AG09319 (cell line): ENCODE measurements at regions not wholly inside any gene's neighbourhood (a gene's known extent, or its start where the extent isn't known, plus 50 kb on each side); places are given as distances from the start of the nearest gene placed in this dataset.

ENCODE experiments used
- DNase-seq: peaks from one replicate; pipeline ENCODE4 v3.0.0-alpha.2; 2010; ENCODE audit warnings: low read depth; ENCODE audit errors: extremely low read depth
- CTCF ChIP-seq: IDR thresholded peaks from 2 replicates; pipeline ENCODE4 v1.5.1; 2011; ENCODE audit warnings: low read depth, mild to moderate bottlenecking, inconsistent platforms, low read length, moderate library complexity

GRCh38 chr2:195606179-195606578, 50.8 kb upstream of the SLC39A10 start:
- DNase-seq: no peak
- no peak for TF ChIP-seq CTCF

GRCh38 chr2:195604706-195605105, 52.3 kb upstream of the SLC39A10 start:
- TF ChIP-seq CTCF: no peak

GRCh38 chr2:195603998-195604397, 53.0 kb upstream of the SLC39A10 start:
- TF ChIP-seq CTCF: no peak
- DNase-seq: no peak

More at GRCh38 chr2:195604706-195605105, 52.3 kb upstream of the SLC39A10 start:
- no peak for DNase-seq

- no peak for DNase-seq
- no peak for TF ChIP-seq CTCF
Observed at GRCh38 chr2:195603408-195603807, 53.6 kb upstream of the SLC39A10 start.

GRCh38 chr2:195602687-195603086, 54.3 kb upstream of the SLC39A10 start:
- TF ChIP-seq CTCF: no peak
- no peak for DNase-seq

- no peak for DNase-seq
- TF ChIP-seq CTCF: no peak
Observed at GRCh38 chr2:195601361-195601760, 55.7 kb upstream of the SLC39A10 start.

GRCh38 chr2:195600778-195601177, 56.2 kb upstream of the SLC39A10 start:
- TF ChIP-seq CTCF: no peak
- DNase-seq: no peak

GRCh38 chr2:195596840-195597239, 60.2 kb upstream of the SLC39A10 start:
- no peak for TF ChIP-seq CTCF

More at GRCh38 chr2:195596840-195597239, 60.2 kb upstream of the SLC39A10 start:
- DNase-seq: no peak
